NCI-H1930 (cell line): ENCODE measurements at regions not wholly inside any gene's neighbourhood (a gene's known extent, or its start where the extent isn't known, plus 50 kb on each side); places are given as distances from the start of the nearest gene placed in this dataset.

ENCODE experiments used
- DNase-seq, 2 experiments: peaks; one replicate each; lab custom pipeline; 2025; lab: John Stamatoyannopoulos, UW

DNA sequence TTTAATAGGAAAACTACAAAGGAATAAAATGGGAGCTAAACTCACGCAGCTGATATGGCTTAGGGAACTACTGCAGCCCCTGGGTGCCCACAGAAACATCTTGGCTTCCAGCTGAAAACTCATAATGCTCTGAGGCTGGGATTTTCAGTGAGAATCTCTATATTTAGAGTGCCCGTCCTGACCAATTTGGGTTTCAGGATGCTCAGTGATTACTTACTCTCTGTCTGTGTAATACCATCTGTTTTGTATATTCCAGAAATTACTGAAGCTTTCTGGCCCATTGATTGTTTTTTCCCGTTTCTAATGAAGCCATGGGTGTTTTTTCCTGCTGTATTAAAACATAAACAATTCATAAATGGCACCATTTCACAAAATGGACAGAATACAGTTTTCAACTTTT lies 50.6 kb upstream of the ZNF385D start:
- no peak for DNase-seq

DNA sequence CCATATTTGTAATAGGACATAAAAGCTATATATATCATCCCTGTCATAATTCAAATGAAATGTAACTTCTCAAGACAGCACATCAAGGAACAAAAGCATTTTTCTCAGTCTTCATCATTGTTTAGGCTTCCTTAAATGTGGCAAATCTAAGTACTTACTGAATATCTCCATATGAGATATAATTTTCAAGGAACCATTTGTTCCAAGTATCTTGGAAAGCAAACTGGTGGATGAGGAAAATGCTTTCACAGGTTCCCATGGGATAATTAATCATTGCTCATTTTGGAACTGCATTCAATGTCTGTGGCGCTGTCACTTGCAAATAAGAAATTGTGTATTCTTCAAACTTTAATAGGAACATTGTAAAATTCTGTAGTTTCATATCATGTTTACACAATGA lies 52.6 kb upstream of the ZNF385D start:
- DNase-seq, result no peak

DNA sequence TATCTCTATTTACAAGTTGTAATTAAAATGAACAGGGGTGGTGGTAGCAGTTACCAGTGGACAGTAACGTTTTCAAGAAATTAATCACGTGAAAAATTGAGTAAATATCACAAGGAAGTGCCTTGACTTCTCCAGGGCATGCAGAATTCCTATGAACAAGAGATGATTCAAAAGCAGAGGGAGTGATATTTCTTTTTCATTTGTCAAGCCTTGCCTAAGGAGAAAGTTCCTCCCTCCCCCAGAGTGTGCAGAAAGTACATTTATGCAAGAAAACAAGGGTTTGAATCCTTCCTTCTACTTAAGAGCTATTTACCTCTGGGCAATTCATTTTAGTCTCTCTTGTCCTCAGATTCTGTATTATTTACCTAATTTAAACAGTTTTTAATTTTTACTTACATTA lies 53.3 kb upstream of the ZNF385D start:
- no peak for DNase-seq

DNA sequence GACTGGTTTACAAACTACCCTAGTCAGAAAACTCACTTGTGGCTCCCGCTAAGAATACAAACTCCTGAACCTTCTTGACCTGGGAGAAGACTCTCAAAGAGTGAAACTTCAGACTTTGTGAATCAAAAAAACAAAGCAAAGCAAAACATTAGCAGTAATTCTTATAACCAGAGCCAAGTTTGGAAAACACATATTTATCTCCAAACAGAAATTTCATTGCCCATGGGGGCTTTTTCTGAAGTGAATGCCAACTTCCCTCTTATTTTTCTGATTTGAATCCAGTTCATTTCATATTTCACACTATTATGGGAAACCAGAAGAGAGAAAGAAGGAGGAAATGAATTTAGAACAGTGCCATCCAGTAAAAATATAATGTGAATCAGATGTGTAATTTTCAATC lies 55.7 kb upstream of the ZNF385D start:
- DNase-seq, result no peak

DNA sequence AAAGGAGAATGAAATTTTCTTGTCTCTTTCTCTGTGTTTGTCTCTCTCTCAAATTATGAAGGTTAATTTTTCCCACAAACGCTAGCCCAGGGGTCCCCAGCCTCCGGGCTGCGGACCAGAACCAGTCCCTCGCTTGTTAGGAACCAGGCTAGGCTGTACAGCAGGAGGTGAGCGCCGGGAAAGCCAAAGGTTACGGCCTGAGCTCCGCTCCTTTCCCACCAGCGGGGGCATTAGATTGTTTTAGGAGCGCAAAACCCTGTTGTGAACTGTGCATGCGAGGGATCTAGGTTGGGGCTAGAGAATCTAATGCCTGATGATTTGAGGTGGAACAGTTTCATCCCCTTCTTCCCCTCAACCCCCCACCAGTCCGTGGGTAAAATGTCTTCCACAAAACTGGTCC lies 74.7 kb upstream of the ZNF385D start:
- no peak for DNase-seq

DNA sequence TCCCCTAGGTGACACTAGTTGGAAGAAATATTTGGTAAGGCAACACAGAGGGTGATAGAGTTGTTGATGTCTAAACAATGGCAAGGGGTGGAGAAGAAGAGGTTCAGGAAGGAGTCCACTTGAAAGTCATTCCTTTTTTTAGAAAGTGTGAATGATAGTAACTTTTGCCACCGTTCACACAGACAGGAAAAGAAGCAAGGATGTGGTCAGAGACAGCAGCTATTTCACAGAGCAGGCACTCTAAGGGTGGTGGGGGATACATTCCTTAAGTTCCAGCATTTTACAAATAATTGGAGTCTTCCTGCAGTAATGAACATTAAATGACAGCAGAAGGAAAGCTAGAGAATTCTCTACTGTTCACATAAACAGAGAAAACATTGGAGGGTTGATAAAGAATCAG lies 75.4 kb upstream of the ZNF385D start:
- DNase-seq, result no peak

DNA sequence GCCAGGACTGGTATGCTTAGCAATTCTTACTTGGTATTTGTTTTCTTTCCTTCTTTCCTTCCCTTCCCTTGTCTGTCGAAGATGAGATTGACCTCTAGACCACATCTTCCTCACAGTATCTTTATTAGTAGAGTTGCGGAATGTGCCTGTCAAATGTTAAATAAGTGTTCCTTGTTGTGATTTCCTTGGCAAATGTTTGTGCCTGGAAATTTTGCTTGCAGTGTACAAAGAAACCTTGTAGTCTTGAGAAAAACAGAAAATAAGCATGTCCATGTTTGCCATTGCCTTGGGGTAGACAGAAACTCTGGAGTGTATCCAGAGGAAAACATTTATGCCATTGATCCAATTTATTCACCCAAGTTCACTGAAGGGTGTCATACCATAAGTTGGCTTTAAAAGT lies 79.5 kb upstream of the ZNF385D start:
- no peak for DNase-seq

DNA sequence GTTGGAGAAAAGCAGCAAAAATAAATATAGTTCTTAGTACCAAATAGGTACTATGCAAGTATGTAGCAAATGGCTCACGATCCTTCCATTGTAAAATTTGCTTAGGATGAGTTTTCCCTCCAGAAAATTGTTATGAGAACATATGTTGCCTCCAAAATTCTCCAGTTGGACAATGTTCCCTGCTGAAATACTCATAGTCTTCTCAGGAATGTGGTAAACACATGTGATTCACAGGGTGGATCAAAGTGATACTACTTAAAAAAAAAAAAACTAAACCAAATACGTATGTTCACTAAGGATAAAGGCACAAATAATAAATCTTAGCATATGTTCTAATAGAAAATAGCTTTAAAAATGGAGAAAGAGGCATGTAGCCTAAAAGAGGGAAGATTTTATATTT lies 84.3 kb upstream of the ZNF385D start:
- DNase-seq, result no peak

DNA sequence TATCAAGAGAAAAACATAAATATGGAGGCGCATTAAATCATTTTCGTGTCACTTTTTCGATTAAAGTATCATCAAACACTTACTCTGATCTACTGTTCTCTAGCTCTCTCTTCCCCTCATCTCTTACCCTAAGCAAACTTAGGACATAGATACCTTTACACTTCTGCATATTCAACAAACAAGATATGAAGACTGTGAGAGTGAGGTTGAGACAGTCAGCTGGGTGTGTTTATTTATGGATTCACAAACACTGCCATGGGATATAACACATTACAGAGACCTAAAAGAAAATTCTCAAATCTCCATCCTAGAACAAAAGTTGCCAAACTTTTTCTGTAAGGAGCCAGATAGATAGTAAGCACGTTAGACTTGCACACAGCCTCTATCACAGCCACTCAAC lies 85.2 kb upstream of the ZNF385D start:
- DNase-seq, result no peak

DNA sequence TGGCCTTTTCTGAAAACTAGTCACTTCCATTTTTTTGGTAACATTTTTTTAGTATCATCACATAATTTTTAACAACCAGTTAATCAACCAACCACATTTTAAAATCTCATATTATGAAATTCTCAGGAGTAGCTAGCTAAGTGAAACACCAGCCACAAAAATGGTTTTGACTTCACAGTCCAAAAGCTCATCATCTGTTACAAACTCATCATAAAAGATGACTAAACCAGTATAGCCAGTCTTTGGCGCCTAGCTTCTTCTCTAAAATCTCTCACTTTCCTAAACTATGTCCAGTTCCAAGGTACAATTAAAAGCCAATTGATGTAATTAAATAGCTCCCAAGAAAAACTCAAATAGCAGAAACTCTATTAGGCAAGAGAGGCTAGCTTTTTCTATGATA lies 88.2 kb upstream of the ZNF385D start:
- no peak for DNase-seq

DNA sequence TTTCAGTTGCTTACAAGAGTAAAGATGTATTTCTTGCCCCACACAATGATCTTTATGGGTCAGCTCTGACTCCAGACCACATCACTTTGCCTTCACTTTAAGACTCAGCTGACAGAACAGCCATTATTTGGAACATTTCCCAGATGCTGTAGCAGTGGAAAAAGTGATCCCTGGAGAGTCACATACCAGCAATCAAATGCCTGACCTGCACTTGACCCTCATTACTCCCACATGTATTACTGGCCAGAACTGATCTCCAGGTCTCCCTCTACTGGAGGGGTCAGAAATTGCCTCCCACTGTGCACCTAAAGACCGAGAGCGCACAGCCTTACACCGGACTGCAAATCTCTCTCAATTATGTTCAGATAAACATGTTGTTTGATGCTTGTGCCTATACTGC lies 88.6 kb upstream of the ZNF385D start:
- no peak for DNase-seq

DNA sequence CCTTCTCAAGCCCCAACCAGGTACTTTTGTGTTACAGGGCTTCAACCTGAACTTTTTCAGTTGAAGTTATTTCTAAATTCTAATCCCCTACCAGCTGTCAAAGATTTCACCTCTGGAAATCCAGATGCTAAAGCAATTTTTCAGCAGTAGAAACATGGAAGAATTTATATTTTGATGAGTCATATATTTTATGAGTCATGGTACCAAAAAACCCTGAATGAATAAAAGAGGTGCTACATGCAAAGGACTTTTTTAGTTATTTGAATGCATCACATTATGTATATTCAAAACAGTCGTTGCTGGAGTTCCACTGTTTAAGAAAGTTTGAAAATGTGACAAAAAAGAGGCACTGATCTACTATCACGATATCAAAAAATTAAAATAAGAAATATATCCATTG lies 96.0 kb upstream of the ZNF385D start:
- no peak for DNase-seq

DNA sequence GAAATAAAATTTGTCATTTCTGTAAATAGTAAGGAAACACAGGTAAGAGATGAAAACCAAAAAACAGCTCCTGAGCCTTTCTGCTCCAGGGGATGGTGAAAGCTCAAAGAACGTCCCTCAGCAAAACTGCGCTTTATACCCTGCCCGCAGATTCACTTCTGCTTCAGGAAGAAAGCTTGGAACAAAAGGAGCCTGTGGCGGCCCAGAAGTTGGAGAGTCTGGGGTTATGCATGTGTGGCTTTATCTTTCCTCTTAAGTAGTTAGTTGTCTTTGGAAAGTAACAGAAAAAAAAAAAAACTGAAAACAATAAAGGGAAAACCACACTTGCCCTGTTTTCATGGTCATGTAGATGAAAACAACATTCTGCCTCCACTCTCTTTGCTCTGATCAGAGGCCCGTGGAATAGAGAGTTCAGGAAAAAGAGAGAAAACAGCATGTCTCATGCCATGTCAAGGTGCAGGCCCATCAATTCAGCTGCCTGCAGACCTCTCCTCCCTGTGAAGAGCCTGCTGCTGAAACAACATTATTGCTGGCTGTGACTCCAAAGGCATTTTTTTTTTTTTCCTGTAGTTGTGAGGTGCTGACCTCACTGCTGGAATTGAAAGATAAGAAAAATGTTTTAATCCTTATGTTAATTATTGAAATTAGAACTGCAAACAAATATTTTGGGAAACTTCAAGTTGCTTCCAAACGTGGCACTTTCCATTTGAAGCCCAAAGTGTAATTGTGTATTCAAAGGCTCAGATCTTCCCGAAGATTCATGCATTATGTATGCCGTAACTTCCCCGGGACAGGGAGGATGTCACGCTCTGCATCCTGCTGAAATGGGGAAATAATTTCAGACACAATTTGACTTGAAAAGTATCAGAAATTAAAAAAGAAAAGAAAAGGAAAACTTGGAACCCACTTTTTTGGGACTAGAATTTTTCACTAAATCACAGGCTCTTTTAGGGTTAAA lies 108.4 kb upstream of the ZNF385D start:
- no peak for DNase-seq

DNA sequence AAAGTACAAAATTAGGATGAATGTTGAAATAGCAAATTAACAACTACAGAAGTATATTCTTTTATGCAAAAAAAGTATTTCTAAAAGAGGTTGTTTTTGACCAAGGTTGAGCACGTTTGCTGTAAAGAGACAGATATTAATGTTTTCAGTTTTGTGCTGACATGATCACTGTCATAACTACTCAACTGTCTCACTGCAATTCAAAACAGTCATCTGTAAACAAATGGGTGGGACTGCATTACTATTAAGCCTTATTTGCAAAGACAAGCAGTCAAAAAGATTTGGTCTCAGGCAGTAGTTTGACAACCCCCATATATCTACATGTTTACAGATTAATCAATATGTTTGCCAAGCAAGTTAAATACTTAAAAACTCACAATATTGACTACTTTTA lies 109.1 kb upstream of the ZNF385D start:
- no peak for DNase-seq

DNA sequence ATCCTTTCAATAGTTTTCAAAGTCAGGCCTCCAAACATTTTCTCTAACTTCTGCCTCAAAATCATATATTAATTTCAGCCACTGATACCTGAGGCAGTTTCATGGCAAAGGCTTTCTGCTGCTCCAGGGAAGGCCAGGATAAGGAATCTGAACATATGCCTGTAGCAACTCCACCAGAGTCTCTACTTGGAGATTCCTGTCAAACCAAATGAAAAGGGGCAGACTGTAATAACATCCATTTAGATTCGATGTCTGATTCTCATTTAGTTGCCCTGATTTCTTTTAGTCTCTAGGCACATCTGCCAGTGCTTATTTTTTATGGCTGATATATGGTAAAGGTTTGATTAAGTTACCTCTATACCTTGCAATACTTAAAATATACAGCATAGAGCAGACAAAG lies 109.6 kb upstream of the ZNF385D start:
- no peak for DNase-seq

DNA sequence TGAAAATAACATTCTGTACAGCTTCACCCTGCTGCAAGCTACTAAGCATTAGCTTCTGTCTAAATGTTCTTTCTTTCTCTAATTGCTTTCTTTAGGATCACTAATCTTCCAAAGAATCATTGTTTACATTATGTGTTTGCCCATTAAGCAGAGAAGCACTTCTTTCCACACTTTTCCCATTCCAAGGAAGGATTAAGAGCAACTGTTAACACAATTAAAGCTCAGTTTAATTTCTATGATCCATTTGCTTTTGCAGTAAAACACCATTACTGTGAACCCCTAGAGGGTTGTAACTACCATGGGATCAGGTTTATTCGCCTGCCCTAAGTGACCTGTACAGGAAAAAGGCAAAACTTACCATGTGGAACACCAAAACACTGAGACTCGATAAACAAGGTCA lies 125.8 kb upstream of the ZNF385D start:
- DNase-seq, result no peak

DNA sequence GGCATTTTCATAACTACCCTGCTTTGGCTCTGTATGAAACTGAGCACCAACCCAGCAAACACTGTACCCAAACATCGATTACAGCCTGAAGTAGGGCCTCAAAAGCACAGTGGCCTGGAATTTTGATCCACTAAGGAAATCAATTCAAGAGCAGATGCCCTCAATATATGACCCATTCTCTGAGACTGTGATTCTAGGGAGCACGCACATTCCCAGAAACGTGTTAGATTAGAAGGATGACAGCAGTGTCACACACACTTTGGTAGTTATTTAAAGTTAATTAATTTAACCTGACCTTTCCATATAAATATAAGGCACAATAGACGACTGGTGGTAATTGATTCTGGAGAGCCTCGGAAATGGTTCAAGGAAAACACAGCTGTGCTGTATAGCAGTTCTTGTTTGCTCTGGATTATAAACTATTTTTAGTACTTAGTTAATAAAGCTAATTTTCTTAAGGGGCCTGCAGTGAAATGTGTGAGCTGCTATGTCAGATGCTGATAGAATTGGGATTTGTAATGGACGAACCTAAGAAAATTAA lies 126.3 kb upstream of the ZNF385D start:
- DNase-seq, result no peak

DNA sequence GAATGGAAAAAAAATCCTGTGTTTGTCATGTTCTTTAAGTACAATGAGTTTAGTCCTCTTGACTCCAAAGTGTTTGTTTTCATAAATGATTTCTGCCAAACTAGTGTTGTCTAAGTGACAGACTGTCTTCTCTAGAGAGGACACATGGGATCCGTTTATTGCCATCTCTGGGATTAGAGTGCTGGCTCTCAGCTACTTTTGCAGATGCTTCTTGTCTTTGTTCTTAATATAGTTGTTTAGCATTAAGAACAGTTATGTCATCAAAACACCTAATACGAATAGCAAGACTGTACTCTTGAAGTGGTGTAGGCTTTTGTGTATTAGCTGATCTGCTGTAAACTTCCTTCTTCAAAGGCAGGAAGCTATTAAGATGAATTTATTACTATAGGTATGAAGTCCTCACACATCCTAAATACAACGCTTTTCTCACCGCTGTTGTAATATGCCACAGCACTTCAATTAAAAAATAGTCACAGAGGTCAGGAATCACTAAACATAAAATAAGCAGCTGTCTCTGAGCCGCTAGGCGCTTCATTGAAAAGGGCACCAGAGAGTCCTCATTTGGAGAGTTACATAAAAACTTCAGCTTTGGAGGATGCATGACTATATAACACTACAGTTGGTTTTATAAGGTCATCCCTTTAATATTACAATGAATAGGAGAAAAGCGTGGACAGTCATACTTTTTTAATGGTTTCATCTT lies 128.3 kb upstream of the ZNF385D start:
- DNase-seq, result no peak

DNA sequence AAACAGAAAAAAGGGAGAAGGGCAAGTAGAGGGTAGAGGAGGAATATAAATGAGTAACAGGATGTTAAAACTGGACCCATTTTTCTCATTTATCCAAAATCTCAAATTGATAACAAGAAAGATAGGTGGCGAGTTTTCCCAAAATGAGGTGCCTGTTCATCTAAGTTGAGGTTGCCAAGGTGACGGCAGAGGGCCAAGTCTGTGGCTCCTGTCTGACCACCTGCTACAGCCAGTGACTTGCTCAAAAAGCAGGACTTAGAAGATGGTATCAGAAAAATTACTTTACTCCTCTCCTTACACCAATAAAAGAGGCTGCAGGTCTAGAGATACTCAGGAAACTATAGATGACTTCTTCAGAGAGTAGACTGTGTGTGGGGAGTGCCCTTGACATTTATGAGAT lies 137.6 kb upstream of the ZNF385D start:
- DNase-seq, result no peak

DNA sequence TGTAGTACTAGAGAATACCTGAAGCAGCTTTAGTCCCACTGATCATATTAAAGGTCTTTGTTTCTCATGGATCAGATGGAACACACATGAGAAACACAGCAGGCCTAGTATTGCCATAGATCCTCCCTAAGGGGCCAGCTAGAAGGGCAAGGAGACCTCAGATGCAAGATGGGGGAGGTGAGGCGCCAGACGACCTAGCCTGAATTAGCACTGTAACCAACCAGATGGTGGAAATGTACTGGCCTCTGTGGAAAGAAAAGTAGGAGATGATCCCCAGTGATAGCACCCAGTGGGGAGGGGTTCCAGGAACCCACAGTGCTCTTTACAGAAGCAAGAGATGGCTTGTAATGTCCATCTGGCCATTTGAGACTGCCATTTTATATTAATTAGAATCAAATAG lies 138.2 kb upstream of the ZNF385D start:
- DNase-seq, result no peak

DNA sequence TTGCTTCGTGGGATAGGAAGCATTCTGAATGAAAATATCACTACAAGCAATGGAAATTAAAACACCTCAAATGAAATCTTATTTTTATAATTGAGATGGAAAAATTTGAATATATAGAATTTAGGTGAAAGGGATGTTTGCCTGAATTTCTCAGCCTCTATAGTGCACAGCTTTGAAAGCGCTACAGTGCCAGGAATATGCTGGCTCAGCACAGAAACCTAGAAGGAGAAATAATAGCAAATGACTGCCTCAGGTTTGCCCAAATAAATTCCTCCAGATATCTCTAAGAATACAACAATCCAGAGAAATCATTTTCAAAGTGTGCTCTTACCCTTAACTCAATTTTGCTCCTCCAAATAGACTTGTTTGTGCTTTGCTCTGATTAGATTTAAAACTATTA lies 141.1 kb upstream of the ZNF385D start:
- no peak for DNase-seq

DNA sequence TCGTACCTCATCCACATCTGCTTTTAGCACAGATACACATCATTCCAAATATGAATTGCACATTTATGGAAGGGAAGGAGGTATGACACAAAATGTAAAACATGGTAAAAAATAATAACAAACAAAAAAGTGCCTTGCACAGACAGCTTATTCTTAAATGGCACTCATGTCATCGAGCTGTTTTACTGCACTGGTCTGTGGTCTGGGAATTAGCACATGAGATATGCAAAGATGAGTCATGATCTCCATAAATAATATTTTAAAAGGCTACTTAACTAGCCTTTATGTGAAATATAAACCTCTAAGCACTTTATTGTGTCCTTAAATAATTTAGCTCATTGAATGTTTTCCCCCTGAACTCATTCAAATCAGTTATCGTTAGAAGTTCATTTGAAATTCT lies 142.2 kb upstream of the ZNF385D start:
- no peak for DNase-seq
